ENCODE measurements at regions not wholly inside any gene's neighbourhood (a gene's known extent, or its start where the extent isn't known, plus 50 kb on each side); places are given as distances from the start of the nearest gene placed in this dataset.

GRCh38 chr9:86732514-86733171 is 214.7 kb downstream of the GAS1 start:
- TF ChIP-seq CTCF (conservative IDR thresholded peaks at IDR 0.05; ENCODE audit: low read length) (no peak), EZH2phosphoT487 (IDR thresholded peaks at IDR 0.05; ENCODE audit: borderline replicate concordance) (no peak)

All from Loucy (cell line).